Spleen (tissue), 11 donors: ENCODE measurements at regions not wholly inside any gene's neighbourhood (a gene's known extent, or its start where the extent isn't known, plus 50 kb on each side); places are given as distances from the start of the nearest gene placed in this dataset.

ENCODE experiments used
- DNase-seq: peaks from one replicate; pipeline ENCODE4 v3.0.0-alpha.2; 2020
- H3K27ac ChIP-seq, 8 donors: fragments of 200-600 bp; sonication (generic) in 7 of 8; 1 replicate in 4 of 8; 2 replicates in 4 of 8; pipeline versions ENCODE4 v1.5.0 to v1.8.0; 2016 to 2021; ENCODE audit warnings: inconsistent platforms in 4 of 8, mild to moderate bottlenecking in 4 of 8, moderate library complexity in 1 of 8
- H3K27me3 ChIP-seq, 7 donors: fragments of 200-600 bp; sonication (generic) in 6 of 7; replicated peaks in 1 of 7; 1 replicate in 4 of 7; 2 replicates in 3 of 7; pipeline versions ENCODE4 v1.5.0 to v1.8.0; 2016 to 2021; ENCODE audit warnings: inconsistent platforms in 3 of 7, mild to moderate bottlenecking in 1 of 7
- H3K36me3 ChIP-seq, 6 donors: fragments of 200-600 bp; sonication (generic) in 5 of 6; 1 replicate in 4 of 6; 2 replicates in 2 of 6; pipeline versions ENCODE4 v1.5.0 to v1.8.0; 2016 to 2021; ENCODE audit warnings: inconsistent platforms in 2 of 6
- H3K4me1 ChIP-seq, 6 donors: fragments of 200-600 bp; sonication (generic) in 5 of 6; 1 replicate in 3 of 6; 2 replicates in 3 of 6; pipeline versions ENCODE4 v1.5.0 to v1.8.0; 2016 to 2021; ENCODE audit warnings: inconsistent platforms in 3 of 6
- H3K4me3 ChIP-seq, 8 donors: fragments of 200-600 bp; sonication (generic) in 7 of 8; 1 replicate in 4 of 8; 2 replicates in 4 of 8; pipeline versions ENCODE4 v1.5.0 to v1.8.0; 2016 to 2021; ENCODE audit warnings: inconsistent platforms in 4 of 8, mild to moderate bottlenecking in 4 of 8, moderate library complexity in 2 of 8
- H3K9me3 ChIP-seq, 8 donors: fragments of 200-600 bp; sonication (generic) in 7 of 8; 1 replicate in 4 of 8; 2 replicates in 4 of 8; pipeline versions ENCODE4 v1.5.0 to v1.8.0; 2016 to 2021; ENCODE audit warnings: inconsistent platforms in 4 of 8
- POLR2A ChIP-seq, 3 donors: fragments of 450-650 bp; IDR thresholded peaks; one replicate each; pipeline ENCODE4 v1.5.1; 2017; ENCODE audit warnings: antibody characterized with exemption in 3 of 3, mild to moderate bottlenecking in 1 of 3
- POLR2AphosphoS5 ChIP-seq, 3 donors: sonication (generic); formaldehyde crosslinking; IDR thresholded peaks; one replicate each; pipeline ENCODE4 v1.5.1; 2017; ENCODE audit warnings: antibody characterized with exemption in 3 of 3
- WGBS, 5 donors: extraction: QIAGEN DNeasy Blood & Tissue Kit in 3 of 5; methylation state at CpG; one replicate each; pipeline versions ENCODE4 v1.1.5 to v1.1.7; 2013 to 2018; 5-methylcytosine and 5-hydroxymethylcytosine counted together
- intact Hi-C: fragments of 100-400 bp; cut with DNase I; formaldehyde crosslinking; loops from one replicate; pipeline ENCODE4 v1.15.0; 2023; ENCODE audit warnings: low total_unique reads
- TF ChIP-seq, protein P1 (sequence below), 11 experiments: fragments of 200-600 bp in 7 of 11; fragments of 450-650 bp in 4 of 11; sonication (generic) in 4 of 11; IDR thresholded peaks in 8 of 11; conservative IDR thresholded peaks in 3 of 11; 1 replicate in 7 of 11; 2 replicates in 4 of 11; pipeline versions ENCODE4 v1.4.0 to v1.8.0; 2016 to 2021; ENCODE audit warnings: antibody characterized with exemption in 11 of 11, inconsistent platforms in 4 of 11, mild to moderate bottlenecking in 1 of 11
- donor health status: healthy with polysubstance abuse.
- donor health status: DM: no; HTN: no; CAD: no; lungs with moderate emphysema.
- donor health status: DM: no; HTN: no; CAD: no.
- donor health status: Bipolar disorder and iron deficiency.
- donor health status: healthy.
- donor health status: DM: no; HTN: no; CAD: no.
- donor health status: DM: yes; HTN: yes; CAD: no.

DNA sequence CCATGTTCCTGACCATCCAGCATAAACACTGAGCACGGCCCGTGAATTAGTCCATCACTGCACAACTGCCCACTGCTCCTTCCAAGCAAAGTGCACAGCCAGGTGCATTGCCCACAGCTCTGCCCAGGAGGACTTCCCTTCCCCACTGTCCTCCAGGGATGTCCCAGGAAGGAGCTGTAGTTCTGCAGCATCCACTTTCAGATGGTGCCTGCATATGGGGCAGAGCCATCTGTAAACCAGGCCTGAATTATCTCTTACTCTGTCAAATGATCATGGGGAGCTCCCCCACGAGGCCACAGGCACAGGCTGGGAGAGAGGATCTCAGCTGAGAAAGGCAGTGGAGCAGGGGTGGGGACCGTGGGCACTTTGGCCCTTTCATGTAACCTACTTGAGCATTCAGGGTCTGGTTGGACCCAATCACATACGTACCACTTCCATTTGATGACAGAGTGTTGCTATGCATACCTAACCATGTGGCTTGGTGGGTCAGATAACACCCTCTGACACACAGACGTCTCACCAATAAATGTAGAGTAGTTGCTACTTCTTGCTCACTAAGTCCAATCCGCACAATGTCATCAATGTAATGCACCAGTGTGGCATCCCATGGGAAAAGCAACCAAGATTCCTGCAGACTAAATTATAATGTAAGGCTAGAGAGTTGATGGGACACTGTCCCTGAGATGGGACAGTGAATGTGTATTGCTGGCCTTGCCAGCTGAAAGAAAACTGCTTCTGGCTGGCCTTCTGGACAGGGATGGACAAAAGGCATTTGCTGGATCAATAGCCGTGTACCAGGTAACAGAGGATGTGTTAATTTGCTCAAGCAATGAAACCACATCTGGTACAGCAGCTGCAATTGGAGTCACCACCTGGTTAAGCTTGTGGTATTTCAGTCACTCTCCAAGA is 113.8 kb upstream of the C14orf180 start:
- Histone ChIP-seq H3K27me3 (peaks cover 0 to 54% (median 18%) of the 10 kb centered on the region in 7 donors), H3K9me3 (no peaks in the 10 kb centered on the region), H3K4me3 (no peak overlapping the region), H3K36me3 (no peaks in the 10 kb centered on the region), H3K27ac (no peak overlapping the region), H3K4me1 (peaks cover 0 to 14% (median 5%) of the 10 kb centered on the region in 6 donors)
- intact Hi-C loops, result no loop called here
- DNase-seq, result no peak
- 78 to 86% (median 81%) methylated on average over 8 of the region's 8 CpGs for WGBS, 5 donors
- TF ChIP-seq POLR2A (IDR thresholded peaks at IDR 0.05) (no peak), POLR2AphosphoS5 (IDR thresholded peaks at IDR 0.05) (no peak)
- TF ChIP-seq, protein P1, sequence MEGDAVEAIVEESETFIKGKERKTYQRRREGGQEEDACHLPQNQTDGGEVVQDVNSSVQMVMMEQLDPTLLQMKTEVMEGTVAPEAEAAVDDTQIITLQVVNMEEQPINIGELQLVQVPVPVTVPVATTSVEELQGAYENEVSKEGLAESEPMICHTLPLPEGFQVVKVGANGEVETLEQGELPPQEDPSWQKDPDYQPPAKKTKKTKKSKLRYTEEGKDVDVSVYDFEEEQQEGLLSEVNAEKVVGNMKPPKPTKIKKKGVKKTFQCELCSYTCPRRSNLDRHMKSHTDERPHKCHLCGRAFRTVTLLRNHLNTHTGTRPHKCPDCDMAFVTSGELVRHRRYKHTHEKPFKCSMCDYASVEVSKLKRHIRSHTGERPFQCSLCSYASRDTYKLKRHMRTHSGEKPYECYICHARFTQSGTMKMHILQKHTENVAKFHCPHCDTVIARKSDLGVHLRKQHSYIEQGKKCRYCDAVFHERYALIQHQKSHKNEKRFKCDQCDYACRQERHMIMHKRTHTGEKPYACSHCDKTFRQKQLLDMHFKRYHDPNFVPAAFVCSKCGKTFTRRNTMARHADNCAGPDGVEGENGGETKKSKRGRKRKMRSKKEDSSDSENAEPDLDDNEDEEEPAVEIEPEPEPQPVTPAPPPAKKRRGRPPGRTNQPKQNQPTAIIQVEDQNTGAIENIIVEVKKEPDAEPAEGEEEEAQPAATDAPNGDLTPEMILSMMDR (IDR thresholded peaks at IDR 0.05 in 8 of 11, conservative IDR thresholded peaks at IDR 0.05 in 3 of 11), result no peak

DNA sequence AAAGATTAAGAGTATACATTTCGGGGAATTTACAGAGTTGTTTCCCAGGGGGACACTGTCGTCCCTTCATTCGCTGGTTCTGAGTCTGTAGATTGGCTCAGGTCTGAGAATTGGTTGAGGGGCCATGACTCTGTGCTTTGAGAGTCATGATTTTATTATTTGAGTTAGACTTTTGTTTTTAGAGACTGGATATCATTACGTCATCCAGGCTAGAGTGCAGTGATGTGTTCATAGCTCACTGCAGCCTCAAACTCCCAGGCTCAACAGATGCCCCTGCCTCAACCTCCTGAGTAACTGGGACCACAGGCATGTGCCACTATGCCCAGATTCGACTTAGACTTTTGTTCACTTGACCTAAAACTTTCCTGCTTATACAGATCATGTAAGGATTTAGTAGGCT is 112.3 kb upstream of the C14orf180 start:
- H3K36me3 ChIP-seq, result no peaks in the 10 kb centered on the region
- no peak for DNase-seq
- no peak overlapping the region for H3K4me3 ChIP-seq
- H3K4me1 ChIP-seq, result peaks cover 0 to 1% (median 0%) of the 10 kb centered on the region in 6 donors
- 74 to 87% (median 86%) methylated on average over 5 of the region's 5 CpGs for WGBS, 5 donors
- H3K27me3 ChIP-seq, result peaks cover 0 to 39% (median 11%) of the 10 kb centered on the region in 7 donors
- TF ChIP-seq, protein P1 (IDR thresholded peaks at IDR 0.05 in 8 of 11, conservative IDR thresholded peaks at IDR 0.05 in 3 of 11), result no peak
- TF ChIP-seq POLR2AphosphoS5 (IDR thresholded peaks at IDR 0.05), result no peak
- TF ChIP-seq POLR2A (IDR thresholded peaks at IDR 0.05), result no peak
- H3K9me3 ChIP-seq, result no peaks in the 10 kb centered on the region
- no peak overlapping the region for H3K27ac ChIP-seq
- intact Hi-C loops, result no loop called here

DNA sequence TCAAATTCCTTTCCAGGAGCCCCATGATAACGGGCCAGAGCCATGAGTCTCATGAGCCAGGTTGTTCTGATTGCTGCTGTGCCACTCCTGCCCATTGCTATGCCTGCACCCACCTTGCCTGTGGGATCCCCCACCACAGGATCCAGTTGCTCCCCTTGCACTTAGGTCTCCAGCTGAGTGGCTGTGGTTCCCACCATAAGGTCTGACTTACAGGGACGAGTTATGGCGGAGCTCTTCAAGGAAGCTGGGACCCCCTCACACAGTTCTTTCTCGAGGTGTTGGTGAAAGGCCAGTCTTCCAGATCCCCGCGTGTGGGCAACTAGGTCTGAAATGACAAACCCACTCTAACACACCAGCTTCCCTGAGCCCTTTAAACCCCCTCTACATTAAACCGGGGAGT is 111.9 kb upstream of the C14orf180 start:
- intact Hi-C loops, result no loop called here
- no peaks in the 10 kb centered on the region for H3K36me3 ChIP-seq
- no peak overlapping the region for H3K27ac ChIP-seq

DNA sequence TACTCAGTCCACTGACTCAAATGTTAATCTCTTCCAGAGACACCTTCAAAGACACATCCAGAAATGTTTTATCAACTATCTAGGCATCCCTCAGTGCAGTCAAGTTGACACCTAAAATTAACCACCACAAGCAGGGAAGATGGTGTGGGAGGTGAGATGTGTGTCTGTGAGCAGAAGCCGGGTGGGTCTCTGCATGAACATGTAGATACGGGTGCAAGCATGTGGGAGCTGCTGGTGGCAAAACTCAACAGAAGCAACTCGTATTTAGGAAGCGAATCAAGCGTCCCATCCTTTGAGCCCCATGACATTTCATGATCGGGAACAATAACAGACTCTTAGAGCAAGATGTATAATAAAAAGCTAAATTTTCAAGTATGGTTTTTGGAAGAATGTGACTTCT is 110.0 kb upstream of the C14orf180 start:
- H3K36me3 ChIP-seq, result no peaks in the 10 kb centered on the region
- no peak overlapping the region for H3K27ac ChIP-seq
- no peaks in the 10 kb centered on the region for H3K9me3 ChIP-seq
- peaks cover 0 to 32% (median 0%) of the 10 kb centered on the region in 7 donors for H3K27me3 ChIP-seq
- TF ChIP-seq, protein P1 (IDR thresholded peaks at IDR 0.05 in 8 of 11, conservative IDR thresholded peaks at IDR 0.05 in 3 of 11), result no peak
- TF ChIP-seq POLR2AphosphoS5 (IDR thresholded peaks at IDR 0.05) (no peak), POLR2A (IDR thresholded peaks at IDR 0.05) (no peak)
- intact Hi-C loops, result no loop called here
- no peaks in the 10 kb centered on the region for H3K4me1 ChIP-seq
- no peak overlapping the region for H3K4me3 ChIP-seq
- WGBS, 5 donors, result 67 to 92% (median 89%) methylated on average over 6 of the region's 6 CpGs
- DNase-seq, result no peak

More for the DNA sequence above, 111.9 kb upstream of the C14orf180 start:
- TF ChIP-seq, protein P1 (IDR thresholded peaks at IDR 0.05 in 8 of 11, conservative IDR thresholded peaks at IDR 0.05 in 3 of 11), result no peak
- no peak for TF ChIP-seq POLR2A (IDR thresholded peaks at IDR 0.05)
- no peak for TF ChIP-seq POLR2AphosphoS5 (IDR thresholded peaks at IDR 0.05)
- Histone ChIP-seq H3K27me3 (peaks cover 0 to 36% (median 8%) of the 10 kb centered on the region in 7 donors), H3K4me3 (no peak overlapping the region), H3K9me3 (no peaks in the 10 kb centered on the region), H3K4me1 (no peaks in the 10 kb centered on the region)
- 83 to 93% (median 88%) methylated on average over 7 of the region's 7 CpGs for WGBS, 5 donors
- no peak for DNase-seq
